Motor neuron (in vitro differentiated cells): ENCODE measurements at regions not wholly inside any gene's neighbourhood (a gene's known extent, or its start where the extent isn't known, plus 50 kb on each side); places are given as distances from the start of the nearest gene placed in this dataset.

Source experiments
- ATAC-seq, 8 experiments: fragments of 200-7000 bp; cut with Tn5 transposase; replicated peaks in 6 of 8; 2 replicates each; pipeline ENCODE4 v1.8.0; 2021; ENCODE audit warnings: mild to moderate bottlenecking in 8 of 8, moderate library complexity in 8 of 8
- H3K27ac ChIP-seq, 2 donors: fragments of 250-450 bp; sonication (Bioruptor Pico); 2 replicates each; pipeline ENCODE4 v1.9.0; 2021; ENCODE audit warnings: antibody characterized with exemption in 2 of 2, mild to moderate bottlenecking in 2 of 2, moderate library complexity in 1 of 2
- H3K4me1 ChIP-seq, 2 donors: fragments of 250-450 bp; sonication (Bioruptor Pico); replicated peaks in 1 of 2; 2 replicates each; pipeline ENCODE4 v1.6.1; 2021; ENCODE audit warnings: antibody characterized with exemption in 2 of 2, mild to moderate bottlenecking in 2 of 2, moderate library complexity in 1 of 2
- H3K4me3 ChIP-seq, 5 donors: fragments of 250-450 bp; sonication (Bioruptor Pico); 2 replicates each; pipeline ENCODE4 v1.9.0; 2021; ENCODE audit warnings: antibody characterized with exemption in 5 of 5, mild to moderate bottlenecking in 5 of 5, moderate library complexity in 4 of 5
- WGBS, 10 experiments: fragments of 450-650 bp; shearing (Covaris generic); methylation state at CpG; one replicate each; pipeline ENCODE4 v1.0.0; 2022; 5-methylcytosine and 5-hydroxymethylcytosine counted together
- in situ Hi-C, 9 experiments: fragments of 400-800 bp; cut with MboI; loops; one replicate each; pipeline ENCODE4 v1.15.0; 2021; ENCODE audit warnings: low sequenced_read_pairs in 9 of 9, low pct_unique_long_range_greater_than_20kb in 2 of 9; ENCODE audit not compliant: unreplicated experiment in 9 of 9

DNA sequence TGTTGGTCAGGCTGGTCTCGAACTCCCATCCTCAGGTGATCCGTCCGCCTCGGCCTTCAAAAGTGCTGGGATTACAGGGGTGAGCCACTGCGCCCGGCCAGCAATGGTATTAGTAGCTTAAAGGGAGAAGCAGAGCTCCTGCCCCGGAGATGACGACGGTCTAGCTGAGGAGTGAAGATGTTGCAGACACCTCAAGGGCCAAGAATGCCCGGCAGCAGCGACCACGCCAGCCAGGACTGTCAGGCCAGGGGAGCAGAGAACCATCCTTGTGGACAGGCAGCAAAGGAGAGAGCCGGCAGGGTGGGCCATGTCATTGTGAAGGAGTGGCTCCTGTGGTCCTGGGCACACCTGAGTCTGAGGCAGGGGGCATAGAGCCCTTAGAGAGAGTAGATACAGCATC, 210.1 kb upstream of the BCOR start:
- 70 to 100% (median 76%) methylated on average over 3 to 10 of the region's 13 CpGs; no CpG with 5 or more reads in 7 of the 10 experiments for WGBS, 10 experiments
- in situ Hi-C loops: no loop called here
- no peaks in the 10 kb centered on the region for H3K4me1 ChIP-seq
- H3K27ac ChIP-seq: no peak overlapping the region
- no peak overlapping the region for H3K4me3 ChIP-seq
- ATAC-seq: no peak

DNA sequence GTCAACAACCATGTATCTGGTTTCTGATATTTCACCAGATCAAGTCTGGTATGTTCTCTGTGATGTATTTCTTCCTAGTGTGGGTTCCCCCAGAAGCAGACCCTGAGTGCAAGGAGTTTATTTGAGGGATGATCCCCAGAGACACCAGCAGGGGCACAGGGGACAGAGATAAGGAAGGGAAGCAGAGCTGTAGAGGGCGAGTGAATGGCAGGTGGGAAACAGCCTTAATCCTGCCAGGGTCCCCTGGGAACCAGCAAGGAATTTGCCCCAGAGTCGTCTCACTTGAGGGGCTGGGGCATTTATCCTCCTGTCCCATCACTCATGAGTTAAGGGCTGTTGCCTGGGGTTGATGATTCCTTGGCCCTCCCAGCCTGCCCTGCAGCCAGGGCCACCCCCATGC, 206.4 kb upstream of the BCOR start:
- Histone ChIP-seq H3K4me3 (no peak overlapping the region), H3K27ac (no peak overlapping the region), H3K4me1 (peaks cover under 1 to 5% of the 10 kb centered on the region in 2 donors)
- in situ Hi-C loops: no loop called here
- no peak for ATAC-seq
- WGBS, 10 experiments: no CpG with 5 or more reads among the region's 2 CpGs

DNA sequence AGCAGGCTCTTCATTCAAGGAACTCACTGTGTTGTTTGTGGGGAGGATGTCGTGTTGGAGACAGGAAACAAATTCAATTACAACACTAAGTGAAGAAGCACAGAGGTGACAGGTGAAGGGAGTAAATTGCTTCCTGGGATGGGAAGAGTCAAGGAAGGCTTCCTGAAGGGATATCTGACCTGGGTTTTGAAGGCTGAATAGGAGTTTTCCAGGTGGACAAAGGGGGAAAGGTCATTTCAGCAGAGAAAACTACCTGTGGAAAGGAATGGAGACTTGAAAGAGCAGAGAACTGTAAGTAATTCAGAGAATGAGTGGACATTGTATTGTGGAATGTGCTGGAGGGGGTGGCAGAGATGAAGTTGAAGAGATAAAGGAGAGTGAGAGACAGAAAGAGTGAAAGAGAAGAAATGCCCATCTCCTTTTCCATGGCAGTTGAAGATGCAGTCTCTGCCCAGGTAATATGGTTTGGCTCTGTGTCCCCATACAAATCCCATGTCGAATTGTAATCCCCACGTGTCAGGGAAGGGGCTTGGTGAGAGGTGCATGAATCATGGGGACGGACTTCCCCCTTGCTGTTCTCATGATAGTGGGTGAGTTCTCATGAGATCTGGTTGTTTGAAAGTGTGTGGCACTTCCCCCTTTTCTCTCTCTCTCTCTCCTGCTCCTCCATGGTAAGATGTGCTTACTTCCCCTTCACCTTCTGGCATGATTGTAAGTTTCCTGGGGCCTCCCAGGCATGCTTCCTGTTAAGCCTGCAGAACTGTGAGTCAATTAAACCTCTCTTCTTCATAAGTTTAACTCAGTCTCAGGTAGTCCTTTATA, 205.7 kb upstream of the BCOR start:
- Histone ChIP-seq H3K4me1 (peaks cover 7 to 12% of the 10 kb centered on the region in 2 donors), H3K4me3 (no peak overlapping the region), H3K27ac (no peak overlapping the region)
- ATAC-seq: no peak
- in situ Hi-C loops: no loop called here
- 0 to 83% (median 60%) methylated on average over 1 of the region's 4 CpGs; no CpG with 5 or more reads in 7 of the 10 experiments for WGBS, 10 experiments

DNA sequence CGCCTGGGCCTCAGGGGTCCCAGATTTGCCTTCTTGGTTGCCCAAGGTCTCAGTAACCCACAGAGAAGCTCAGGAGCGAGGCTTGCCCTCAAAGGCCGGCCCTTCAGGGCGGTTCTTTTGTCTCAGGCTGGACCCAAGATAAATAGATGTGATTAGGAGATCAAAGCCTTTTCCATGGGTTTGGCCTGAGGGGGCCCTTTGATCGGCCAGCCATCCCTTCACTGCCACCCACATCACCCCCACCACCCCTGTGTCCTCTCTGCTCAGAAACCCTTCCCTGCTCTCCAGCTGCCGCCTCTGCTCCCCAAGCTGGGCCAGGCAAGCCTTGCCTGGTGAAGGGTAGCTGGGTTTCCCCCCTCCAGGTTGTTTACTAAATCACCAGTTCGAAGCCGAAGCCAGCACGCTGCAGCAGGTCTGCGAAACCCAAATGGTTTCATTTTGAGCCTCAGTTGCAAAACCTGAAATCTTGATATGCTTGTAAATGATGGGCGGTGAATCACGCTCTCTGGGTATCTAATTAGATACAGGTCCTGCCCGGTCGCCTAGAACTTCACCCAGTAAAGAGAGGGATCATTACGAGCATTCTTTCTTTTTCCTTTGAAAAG, 202.6 kb upstream of the BCOR start:
- no peak overlapping the region for H3K27ac ChIP-seq
- no peak overlapping the region for H3K4me3 ChIP-seq
- no peak for ATAC-seq
- WGBS, 10 experiments: 38 to 65% methylated on average over 3 to 6 of the region's 15 CpGs; no CpG with 5 or more reads in 8 of the 10 experiments
- in situ Hi-C loops: no loop called here
- H3K4me1 ChIP-seq: peaks cover 16 to 25% of the 10 kb centered on the region in 2 donors

DNA sequence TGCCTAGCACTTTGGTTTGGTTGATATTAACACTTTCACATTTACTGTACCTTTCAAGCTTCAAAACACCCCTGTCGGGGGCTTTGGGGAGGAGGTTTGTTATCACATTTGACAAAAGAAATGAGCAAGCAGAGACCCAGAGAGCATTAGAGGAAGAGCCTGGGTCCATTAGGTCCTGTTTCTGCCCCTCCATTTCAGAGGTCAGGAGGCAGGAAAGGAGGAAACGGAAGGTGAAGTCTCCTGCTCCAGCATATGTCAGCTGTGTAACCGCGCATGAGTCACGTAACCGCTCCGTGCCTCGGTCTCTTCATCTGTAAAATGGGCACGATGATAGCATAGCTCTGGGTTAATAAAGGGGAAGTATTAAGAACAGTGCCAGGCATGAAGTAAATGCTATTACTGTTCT, 201.9 kb upstream of the BCOR start:
- Histone ChIP-seq H3K27ac (no peak overlapping the region), H3K4me1 (peaks cover 16 to 25% of the 10 kb centered on the region in 2 donors), H3K4me3 (no peak overlapping the region)
- in situ Hi-C loops: loop anchor here in 1 of 9 experiments (25.0 kb wide), 1 partner anchor 163 kb away; no protein-coding TSS in a partner anchor
- 69 to 100% (median 97%) methylated on average over 5 to 9 of the region's 9 CpGs; no CpG with 5 or more reads in 7 of the 10 experiments for WGBS, 10 experiments
- ATAC-seq: no peak

DNA sequence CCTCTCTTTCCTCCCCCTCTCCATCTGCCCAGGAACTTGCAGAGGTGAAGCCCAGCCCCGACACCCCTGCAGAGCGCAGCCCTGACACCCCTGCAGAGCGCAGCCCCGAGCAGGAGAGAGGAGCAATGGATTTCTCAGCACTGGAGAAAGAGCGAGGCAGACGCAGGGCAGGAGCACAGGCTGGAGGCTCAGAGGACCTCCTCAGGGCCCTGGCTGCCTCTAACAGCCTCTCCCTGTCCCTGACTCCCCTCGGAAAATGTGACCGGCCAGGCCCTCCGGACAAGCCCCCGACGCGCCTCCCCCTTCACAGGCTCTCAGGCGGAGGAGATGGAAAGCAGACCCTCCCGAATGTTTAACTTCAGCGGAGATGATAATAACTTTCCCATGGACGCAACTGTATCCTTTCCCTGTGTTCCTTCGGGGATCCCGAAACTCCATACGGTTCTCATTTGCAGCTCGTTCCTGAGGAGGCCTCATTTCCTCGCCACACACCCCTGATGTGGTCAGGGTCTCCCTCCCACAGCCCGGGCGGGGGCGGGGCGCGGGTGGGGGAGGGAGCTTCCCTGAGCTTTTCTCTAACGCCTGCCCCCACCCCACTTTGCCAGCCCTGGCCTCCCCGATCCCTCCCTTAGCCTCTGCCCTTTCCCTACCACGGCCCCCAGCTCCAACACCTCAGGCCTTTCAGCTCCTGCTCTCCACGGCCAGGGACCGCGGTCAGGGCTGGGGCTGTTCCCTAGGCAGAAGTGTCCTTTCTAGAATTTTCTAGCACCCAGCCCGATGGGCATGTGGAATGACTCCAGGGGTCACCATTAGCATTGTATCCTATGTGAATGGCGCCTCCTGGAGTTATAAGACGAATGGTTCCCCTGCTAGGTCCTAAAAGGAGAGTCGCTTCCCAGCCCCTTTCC, 201.1 kb upstream of the BCOR start:
- H3K4me3 ChIP-seq: no peak overlapping the region
- 58% methylated on average over 5 of the region's 36 CpGs; no CpG with 5 or more reads in 9 of the 10 experiments for WGBS, 10 experiments
- peak overlapping the region; percentile 42 to 68 for H3K27ac ChIP-seq
- ATAC-seq: peak in 5 of 8 experiments; percentile 50 to 88 (median 83)
- in situ Hi-C loops: loop anchor here in 1 of 9 experiments (25.0 kb wide), 1 partner anchor 163 kb away; no protein-coding TSS in a partner anchor
- peaks cover 16 to 25% of the 10 kb centered on the region in 2 donors for H3K4me1 ChIP-seq

DNA sequence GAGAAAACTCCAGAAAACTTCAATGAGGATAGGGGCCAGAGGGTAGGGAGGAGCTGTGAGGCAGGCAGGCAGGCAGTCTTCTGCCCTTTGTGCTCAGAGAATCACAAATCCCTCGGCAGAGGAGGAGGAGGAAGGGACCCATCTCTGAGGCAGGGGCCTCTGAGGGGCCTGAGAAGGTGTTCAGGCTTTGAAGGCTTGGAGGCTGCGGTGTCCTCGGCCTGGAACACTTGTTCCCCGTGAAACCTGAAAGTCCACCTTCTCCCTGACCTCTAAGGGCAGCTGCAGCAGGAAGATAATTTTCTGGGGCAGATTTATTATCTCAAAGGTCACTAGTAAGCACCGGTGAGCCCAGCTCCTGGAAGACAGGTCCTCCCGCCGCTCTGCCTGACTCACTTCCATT, 200.3 kb upstream of the BCOR start:
- in situ Hi-C loops: loop anchor here in 1 of 9 experiments (25.0 kb wide), 1 partner anchor 164 kb away; no protein-coding TSS in a partner anchor
- peaks cover 16 to 25% of the 10 kb centered on the region in 2 donors for H3K4me1 ChIP-seq
- peak in 5 of 8 experiments; percentile 33 to 76 (median 60) for ATAC-seq
- 23% methylated on average over 5 of the region's 7 CpGs; no CpG with 5 or more reads in 9 of the 10 experiments for WGBS, 10 experiments
- H3K27ac ChIP-seq: peak overlapping the region; percentile 25 to 61
- no peak overlapping the region for H3K4me3 ChIP-seq

DNA sequence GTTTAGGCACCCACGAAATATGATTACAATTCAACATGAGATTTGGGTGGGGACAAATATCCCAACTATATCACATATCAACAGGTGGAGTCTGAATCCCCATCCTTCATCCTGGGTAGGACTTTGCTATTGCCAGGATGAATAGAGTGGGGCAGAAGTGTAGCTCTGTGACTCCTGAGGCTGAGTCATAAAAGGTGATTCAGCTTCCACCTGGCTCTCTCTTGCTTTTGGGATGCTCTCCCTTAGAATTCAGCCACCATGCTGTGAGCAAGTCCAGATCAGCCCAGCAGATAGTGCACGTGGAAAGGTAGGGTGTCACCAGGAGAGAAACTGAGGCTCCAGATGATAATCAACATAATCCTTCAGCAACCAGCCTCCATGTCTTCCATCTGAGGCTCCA, 193.8 kb upstream of the BCOR start:
- 100% methylated on average over 1 of the region's 2 CpGs; no CpG with 5 or more reads in 9 of the 10 experiments for WGBS, 10 experiments
- H3K27ac ChIP-seq: no peak overlapping the region
- in situ Hi-C loops: loop anchor here in 1 of 9 experiments (25.0 kb wide), 1 partner anchor 171 kb away; no protein-coding TSS in a partner anchor
- ATAC-seq: no peak
- H3K4me3 ChIP-seq: no peak overlapping the region
- H3K4me1 ChIP-seq: no peaks in the 10 kb centered on the region

DNA sequence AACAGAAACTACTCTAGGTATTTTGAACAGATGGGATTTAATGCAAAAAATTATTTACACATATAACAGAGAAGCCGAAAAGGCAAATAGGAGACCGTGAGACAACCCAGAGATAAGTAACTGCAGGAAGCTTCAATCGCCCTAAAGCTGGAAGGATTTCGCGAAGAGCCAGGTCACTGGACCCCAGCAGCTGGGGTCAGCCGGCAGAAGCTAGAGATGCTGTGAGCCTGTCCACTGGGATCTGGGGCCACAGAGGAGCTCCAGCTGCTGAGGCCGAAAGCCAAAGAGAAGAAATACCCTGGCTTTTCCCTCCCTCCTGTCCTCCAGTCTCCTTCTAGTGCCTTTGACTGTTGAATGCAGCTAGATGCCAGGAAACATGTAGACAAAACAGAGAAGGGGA, 192.8 kb upstream of the BCOR start:
- no peak overlapping the region for H3K4me3 ChIP-seq
- no peaks in the 10 kb centered on the region for H3K4me1 ChIP-seq
- no peak overlapping the region for H3K27ac ChIP-seq
- in situ Hi-C loops: loop anchor here in 1 of 9 experiments (25.0 kb wide), 1 partner anchor 172 kb away; no protein-coding TSS in a partner anchor
- 59 to 100% (median 73%) methylated on average over 1 to 5 of the region's 7 CpGs; no CpG with 5 or more reads in 6 of the 10 experiments for WGBS, 10 experiments
- no peak for ATAC-seq

DNA sequence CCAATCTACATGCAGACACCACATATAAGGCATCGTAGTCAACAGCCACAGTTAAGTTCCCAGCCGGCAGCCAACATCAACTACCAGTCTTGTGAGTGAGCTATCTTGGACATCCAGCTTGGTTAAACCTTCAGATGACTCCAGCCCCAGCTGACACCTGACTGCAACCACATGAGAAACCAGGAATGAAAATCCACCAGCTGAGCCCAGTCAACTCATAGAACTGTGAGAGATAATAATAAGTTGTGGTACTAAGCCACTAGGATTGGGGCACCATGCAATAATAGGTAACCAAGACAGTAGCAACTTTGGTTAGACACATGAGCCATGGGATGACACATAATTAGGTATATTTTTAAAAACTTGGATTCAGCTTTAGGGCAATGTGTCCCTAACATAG, 188.1 kb upstream of the BCOR start:
- in situ Hi-C loops: loop anchor here in 1 of 9 experiments (25.0 kb wide), 1 partner anchor 176 kb away; no protein-coding TSS in a partner anchor
- Histone ChIP-seq H3K4me1 (no peaks in the 10 kb centered on the region), H3K4me3 (no peak overlapping the region), H3K27ac (no peak overlapping the region)
- WGBS, 10 experiments: 100% methylated on average over 1 of the region's 2 CpGs; no CpG with 5 or more reads in 9 of the 10 experiments
- no peak for ATAC-seq

DNA sequence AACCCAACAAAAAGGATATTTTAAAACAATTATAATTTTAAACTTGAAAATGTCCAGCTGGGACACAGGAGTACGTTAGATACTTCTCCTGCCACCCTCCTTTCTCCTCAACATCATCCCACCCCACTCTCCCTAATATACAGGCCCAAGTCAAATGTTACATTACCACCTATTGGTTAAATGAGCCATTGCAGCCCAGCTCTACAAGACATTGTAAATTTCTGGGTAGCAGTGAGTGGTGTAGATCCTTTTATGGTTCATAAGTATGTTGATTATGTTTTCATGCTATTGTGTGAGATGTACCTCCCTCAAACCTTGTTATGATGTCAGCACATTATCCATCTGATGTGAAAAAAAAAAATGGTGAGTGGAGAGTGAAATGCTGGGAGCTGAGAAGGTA, 187.1 kb upstream of the BCOR start:
- no peak for ATAC-seq
- Histone ChIP-seq H3K4me1 (no peaks in the 10 kb centered on the region), H3K27ac (no peak overlapping the region), H3K4me3 (no peak overlapping the region)
- WGBS, 10 experiments: 0 to 67% methylated on average over 1 of the region's 1 CpG; no CpG with 5 or more reads in 8 of the 10 experiments
- in situ Hi-C loops: loop anchor here in 1 of 9 experiments (25.0 kb wide), 1 partner anchor 177 kb away; no protein-coding TSS in a partner anchor

DNA sequence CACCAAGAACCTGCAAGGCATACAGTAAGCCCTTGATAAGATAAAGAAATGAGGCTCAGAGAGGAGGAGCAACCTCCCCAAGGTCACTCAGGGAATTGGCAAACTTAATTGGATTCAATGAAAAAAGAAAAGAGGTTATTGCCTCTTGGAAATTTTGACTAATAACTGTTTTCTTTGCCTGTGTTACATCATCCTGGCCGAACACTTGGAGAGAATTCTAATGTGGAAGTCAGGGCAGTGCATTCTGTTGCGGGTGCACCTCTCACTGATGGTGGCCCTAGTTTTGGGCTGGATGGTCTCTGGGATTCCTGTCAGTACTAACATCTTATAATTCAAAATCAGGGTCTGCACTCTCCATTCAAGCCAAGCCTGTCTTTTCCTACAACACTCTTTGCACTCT, 186.2 kb upstream of the BCOR start:
- Histone ChIP-seq H3K4me3 (no peak overlapping the region), H3K27ac (no peak overlapping the region), H3K4me1 (no peaks in the 10 kb centered on the region)
- in situ Hi-C loops: loop anchor here in 1 of 9 experiments (25.0 kb wide), 1 partner anchor 178 kb away; no protein-coding TSS in a partner anchor
- ATAC-seq: no peak
- 70 to 80% methylated on average over 1 to 2 of the region's 2 CpGs; no CpG with 5 or more reads in 8 of the 10 experiments for WGBS, 10 experiments
